Testis (tissue), 2 donors: ENCODE measurements at regions not wholly inside any gene's neighbourhood (a gene's known extent, or its start where the extent isn't known, plus 50 kb on each side); places are given as distances from the start of the nearest gene placed in this dataset.

ENCODE experiments used
- POLR2A ChIP-seq: fragments of 450-650 bp; IDR thresholded peaks from one replicate; pipeline ENCODE4 v1.6.1; 2017; ENCODE audit warnings: antibody characterized with exemption, mild to moderate bottlenecking, moderate library complexity
- TF ChIP-seq, protein P1 (sequence below), 3 experiments: fragments of 450-650 bp in 2 of 3; fragments of 200-600 bp in 1 of 3; sonication (generic) in 1 of 3; IDR thresholded peaks; one replicate each; pipeline ENCODE4 v1.5.1; 2016 to 2019; ENCODE audit warnings: antibody characterized with exemption in 3 of 3, mild to moderate bottlenecking in 2 of 3, moderate library complexity in 1 of 3

DNA sequence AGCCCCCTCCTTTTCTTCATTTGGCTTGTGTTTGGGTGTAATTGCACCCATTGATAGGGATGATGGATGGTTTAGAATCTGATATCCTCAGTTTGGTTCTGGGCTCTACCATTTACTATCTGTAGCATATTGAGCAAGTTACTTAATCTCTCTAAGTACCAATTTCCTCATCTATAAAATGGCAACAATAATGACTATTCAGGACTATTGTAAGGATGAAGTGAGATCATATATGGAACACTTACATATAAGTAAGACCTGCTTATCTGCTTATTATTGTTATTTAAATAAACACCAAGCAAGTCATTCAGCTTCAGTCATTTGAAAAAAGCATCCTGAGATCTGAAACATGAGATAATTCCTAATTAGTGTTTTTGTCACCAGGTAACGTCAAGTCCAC, 127.0 kb downstream of the SEC23IP start:
- TF ChIP-seq POLR2A, result no peak
- TF ChIP-seq, protein P1, sequence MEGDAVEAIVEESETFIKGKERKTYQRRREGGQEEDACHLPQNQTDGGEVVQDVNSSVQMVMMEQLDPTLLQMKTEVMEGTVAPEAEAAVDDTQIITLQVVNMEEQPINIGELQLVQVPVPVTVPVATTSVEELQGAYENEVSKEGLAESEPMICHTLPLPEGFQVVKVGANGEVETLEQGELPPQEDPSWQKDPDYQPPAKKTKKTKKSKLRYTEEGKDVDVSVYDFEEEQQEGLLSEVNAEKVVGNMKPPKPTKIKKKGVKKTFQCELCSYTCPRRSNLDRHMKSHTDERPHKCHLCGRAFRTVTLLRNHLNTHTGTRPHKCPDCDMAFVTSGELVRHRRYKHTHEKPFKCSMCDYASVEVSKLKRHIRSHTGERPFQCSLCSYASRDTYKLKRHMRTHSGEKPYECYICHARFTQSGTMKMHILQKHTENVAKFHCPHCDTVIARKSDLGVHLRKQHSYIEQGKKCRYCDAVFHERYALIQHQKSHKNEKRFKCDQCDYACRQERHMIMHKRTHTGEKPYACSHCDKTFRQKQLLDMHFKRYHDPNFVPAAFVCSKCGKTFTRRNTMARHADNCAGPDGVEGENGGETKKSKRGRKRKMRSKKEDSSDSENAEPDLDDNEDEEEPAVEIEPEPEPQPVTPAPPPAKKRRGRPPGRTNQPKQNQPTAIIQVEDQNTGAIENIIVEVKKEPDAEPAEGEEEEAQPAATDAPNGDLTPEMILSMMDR (IDR thresholded peaks at IDR 0.05), result no peak
